ENCODE measurements at regions not wholly inside any gene's neighbourhood (a gene's known extent, or its start where the extent isn't known, plus 50 kb on each side); places are given as distances from the start of the nearest gene placed in this dataset.
"Not testable (repeated sequence)": the region's sequence is repeated elsewhere in the genome, so short reads cannot be mapped to it uniquely, and the experiment has no call there.

DNA sequence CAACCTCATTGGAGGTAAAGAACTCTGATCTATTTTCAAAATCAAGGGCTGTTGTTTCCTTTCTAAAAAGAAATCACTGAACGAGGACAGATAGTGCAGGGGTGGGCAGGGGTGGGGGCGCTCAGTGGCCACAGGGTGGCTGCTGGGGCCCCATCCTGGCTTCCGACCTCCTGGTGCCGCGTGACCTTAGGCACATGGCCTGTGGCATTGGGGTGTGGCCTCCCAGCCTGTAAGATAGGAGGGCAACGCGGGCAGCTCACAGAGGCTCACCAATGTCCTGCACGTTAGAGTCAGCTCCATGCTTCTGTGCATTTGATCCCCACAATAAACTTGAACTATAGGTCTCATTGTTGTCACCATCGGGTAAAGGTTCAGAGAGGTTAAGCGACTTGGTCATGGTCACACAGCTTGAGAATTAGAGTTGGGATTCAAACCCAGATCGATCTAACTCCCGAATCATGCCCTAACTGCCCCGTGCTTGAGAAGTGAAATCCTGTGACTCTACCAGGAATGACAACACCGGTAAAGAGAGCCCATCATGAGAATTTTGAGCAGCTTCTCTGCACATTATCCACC, 148.0 kb upstream of the SLC6A11 start:
- no peak for DNase-seq

DNA sequence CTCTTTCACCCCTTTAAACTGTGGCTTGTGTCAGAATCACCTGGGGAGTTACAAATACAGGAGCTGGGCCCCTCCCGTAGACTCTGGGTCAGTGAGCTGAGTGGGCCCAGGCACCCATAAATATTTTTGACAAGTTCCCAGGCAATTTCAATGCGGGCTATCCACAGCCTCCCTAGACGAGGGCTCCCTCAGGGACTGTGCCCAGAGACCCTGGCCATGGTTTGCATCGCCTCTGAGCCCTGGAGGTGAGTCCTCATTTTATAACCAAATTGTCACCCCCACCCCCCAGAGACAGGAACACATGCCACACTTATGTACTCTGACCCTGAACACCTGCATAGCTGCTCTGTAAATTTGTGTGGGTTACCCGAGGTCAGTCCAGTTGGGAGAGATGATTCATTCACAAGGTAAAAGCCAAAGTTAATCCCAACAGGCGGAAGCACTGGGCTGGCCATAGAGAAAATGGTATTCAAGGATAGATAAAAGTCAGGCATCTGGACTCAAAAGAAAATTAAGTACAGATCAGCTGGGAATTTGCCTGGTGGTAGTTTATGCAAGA, 146.5 kb upstream of the SLC6A11 start:
- DNase-seq: no peak

DNA sequence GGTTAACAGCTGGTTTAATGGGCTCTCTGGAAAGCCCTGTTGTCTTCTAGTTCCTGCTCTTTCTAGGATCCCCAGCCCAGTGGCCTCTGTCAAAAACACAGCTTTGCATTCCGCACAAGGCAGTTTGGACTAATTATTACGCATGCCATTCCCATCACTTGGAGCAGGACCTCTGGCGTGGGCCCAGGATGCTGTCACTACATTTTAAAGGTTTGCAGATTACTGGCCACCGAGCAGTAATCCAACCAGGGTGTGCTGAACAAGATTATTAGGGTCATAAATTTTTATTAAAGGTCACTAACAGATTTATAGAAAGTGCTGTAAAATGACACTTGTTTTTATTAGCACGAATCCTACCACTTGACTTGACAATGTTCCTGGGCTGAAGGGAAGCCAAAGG, 143.6 kb upstream of the SLC6A11 start:
- DNase-seq: no peak

DNA sequence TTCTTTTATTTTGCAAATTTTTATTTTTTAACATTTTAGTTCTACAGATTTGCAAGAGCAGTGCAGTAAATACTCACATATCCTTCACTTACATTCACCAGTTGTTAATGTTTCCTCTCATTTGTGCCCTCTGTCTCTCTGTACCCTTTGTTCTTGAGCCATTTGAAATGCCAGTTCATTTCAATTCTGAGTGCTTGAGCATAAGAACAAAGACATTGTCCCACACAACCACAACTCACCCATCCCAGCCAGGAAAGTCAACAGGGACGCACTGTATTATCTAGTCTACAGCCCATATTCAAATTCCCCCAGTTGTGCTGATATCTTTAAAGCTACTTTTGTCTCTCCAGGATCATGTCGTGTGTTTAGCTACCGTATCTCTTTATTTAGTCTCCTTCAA, 141.4 kb upstream of the SLC6A11 start:
- no peak for DNase-seq

DNA sequence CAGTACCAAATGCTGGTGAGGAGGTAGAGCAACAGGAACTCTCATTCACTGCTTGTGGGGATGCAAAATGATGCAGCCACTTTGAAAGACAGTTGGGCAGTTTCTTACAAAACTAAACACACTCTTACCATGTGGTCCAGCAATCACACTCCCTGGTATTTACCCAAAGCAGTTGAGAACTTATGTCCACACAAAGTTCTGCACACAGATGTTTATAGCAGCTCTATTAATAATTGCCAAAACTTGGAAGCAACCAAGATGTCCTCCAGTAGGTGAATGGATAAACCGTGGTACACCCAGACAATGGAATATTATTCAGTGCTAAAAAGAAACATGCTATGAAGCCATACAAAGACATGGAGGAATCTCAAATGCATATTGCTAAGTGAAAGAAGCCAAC, 139.1 kb upstream of the SLC6A11 start:
- no peak for DNase-seq

DNA sequence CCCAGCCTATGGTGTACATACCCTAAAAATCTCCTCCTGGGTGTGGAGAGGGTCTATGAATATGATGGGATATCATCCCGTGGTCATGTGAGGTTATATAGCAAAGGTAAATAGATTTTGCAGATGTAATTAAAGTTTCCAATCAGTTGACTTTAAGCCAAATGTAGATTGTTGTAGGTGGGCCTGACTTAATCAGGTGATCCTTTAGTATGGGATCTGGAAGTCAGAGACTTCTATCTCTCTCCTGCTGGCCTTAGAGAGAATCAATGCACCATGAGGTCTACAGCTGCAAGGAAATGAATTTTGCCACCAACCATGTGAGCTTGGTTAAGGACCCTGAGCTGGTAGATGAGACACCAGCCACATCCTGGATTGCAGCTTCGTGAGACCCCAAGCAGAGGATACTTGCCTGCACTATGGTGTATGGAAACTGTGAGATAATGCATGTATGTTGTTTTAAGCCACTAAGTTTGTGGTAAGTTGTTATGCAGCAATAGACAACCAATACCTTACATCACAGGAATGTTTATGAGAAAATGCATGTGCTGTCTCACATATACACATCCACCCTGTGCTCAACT, 137.1 kb upstream of the SLC6A11 start:
- no peak for DNase-seq

DNA sequence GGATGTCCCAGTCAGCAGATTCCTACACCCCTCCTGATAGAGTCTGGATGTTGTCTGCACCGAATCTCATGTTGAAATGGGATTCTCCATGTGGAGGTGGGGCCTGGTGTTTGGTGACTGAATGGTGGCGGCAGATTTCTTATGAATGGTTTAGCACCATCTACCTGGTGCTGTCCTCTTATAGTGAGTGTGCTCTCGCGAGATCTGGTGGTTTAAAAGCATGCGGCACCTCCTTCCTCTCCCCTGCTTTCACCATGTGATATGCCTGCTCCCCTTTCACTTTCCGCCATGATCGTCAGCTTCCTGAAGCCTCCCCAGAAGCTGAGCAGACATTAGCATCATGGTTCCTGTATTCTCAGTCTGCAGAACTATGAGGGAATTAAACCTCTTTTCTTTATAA, 135.2 kb upstream of the SLC6A11 start:
- no peak for DNase-seq

DNA sequence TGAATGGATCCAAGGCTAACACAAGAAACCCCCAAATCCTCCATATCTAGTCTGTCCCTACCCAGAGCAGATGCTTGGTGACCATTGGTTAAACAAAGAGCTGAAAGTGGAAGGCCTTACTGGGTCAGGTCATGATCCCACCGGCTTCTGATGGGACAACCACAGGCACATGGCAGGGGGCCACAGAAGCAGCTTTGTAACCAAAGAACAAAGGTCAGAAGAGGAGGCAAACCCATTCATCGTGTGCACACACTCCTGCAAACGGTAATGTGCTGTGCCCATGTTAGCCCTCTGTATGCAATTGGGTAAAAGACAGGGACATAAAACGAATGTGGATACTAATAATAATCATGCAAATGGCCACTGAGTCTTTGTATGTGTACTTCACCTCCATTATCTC, 133.3 kb upstream of the SLC6A11 start:
- no peak for DNase-seq

DNA sequence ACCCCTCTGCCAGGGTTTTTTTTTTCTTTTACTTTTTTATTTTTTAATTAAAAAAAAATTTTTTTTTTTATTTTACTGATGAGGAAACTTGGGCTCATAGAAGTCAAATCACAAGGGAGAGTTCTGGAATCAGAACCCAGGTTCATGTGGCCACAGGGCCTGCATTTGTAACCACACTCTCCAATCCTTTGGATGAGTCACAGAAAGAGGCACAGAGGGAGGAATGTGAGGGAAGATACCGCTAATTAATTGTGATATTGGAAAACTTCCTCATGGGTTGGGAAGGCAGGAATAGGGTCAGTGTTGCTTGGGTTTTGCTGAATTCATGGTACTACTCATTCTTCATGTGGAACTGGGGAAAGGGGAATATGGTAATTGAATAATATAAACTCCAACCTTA, 132.9 kb upstream of the SLC6A11 start:
- DNase-seq: no peak

DNA sequence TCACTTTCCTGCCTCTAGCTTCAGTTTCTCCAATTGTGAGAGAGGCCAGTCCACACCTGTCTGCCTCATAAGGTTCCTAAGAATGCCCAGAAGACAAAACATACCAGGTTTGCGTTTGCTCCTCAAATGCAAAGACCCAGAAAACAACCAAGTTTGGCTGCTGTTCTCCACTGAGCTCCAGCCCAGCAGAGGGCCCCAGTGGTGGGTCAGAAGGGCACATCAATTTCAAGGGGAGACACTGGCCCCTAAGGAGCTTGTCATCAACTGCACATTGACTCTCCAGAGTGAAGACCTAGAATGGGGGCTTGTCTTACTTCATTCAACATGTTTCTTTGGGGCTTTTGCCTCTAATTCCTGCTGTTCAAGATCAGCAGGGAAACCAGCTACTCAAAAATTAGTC, 127.9 kb upstream of the SLC6A11 start:
- no peak for DNase-seq

DNA sequence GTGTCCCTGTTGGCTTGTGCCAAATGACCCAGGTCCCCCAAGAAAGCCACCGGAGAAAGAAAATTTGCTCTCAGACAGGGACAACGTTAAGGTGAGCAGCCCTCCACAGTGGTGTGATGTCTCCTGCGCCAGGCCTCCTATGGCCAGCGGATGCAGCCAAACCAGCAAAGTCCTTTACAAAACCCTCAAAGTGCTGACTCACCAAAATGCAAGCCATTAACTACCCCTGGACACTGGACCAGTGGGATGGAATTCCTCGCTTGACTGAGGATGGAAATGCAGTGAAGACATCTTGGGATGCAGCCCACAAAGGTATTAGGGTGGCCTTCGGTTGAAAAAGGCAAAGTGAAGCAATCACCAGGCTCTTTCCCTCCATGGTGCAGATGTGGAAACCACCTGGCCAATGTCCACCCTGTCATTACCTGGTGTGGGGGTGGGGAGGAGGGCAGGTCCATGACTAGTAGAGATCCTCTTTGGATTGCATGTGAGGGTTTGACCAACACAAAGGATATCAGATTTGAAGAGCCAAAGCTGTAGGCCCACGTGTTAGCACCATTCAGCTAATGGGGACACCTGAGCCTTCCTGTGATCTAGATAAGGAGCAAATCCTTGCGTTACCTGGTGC, 127.4 kb upstream of the SLC6A11 start:
- DNase-seq: no peak

DNA sequence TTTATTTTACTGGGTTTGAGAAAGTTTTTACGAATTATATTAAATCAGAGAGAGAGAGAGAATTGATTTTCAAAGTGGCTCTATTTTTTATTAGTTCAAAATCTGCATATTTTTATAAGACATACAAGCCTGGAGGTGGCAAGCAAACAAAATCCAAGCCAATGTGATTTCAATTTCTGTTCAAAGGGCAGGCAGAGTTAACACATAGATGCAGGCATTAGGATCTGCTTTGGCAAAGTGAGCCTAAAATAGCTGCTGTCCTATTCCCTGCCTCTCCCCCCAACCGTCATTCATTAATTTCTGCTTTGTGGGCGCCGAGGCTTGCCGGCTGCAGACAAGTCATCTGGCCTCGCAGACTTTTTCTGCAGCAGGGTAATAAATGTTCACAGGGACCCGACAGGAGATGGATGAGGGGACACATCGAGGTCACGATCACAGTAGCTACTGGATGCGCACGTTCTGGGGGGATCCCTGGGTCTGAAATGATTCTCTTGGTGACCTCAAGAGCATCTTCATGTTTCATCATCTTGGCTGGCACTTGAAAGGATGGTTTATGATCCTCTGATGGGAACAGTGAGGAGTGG, 123.9 kb upstream of the SLC6A11 start:
- DNase-seq: no peak

DNA sequence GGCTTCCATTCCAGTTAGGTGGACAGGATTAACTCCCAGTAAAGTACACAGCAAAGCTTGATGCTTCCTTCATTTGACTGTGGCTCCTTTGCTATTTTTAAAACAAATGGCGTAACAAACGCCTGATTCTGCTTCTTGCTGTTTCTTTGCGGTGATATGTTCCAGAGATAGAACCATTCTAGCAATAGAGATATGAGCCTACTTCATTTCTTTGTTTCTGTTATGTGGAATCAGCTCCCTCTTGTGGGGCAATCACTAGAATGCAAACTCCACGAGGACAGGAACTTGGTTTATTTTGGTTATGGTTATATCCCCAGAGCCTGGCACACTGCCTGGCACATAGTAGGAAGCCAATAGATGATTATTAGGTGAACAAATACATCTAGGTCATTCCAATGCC, 122.6 kb upstream of the SLC6A11 start:
- DNase-seq: no peak

DNA sequence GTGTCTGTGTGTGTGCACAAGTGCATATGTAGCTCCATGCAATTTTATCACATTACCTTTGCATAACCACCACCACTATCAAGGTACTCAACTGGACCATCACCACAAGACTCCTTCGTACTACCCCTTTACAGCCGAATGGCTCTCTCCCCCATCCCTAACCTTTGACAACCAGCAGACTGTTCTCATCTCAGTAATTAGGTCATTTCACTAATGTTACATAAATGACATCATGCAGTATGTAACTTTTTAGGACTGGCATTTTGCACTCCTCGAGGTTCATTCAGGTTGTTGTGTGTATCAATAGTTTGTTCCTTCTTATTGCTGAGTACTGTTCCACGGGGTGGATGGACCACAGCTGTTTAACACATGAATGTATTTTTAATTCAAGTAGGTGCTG, 121.8 kb upstream of the SLC6A11 start:
- DNase-seq: no peak

DNA sequence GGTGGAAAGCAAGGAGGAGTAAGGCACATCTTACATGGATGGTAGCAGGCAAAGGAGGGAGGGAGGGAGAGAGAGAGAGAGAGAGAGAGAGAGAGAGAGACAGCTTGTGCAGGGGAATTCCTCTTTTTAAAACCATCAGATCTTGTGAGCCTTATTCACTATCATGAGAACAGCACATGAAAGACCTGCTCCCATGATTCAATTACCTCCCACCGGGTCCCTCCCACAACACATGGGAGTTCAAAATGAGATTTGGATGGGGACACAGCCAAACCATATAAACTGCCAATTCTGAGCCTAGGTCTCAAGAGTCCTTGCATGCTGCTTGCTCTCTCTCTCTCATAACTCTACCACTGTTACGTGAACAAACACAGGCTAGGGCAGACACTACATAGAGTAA, 120.8 kb upstream of the SLC6A11 start:
- DNase-seq: not testable (repeated sequence)

DNA sequence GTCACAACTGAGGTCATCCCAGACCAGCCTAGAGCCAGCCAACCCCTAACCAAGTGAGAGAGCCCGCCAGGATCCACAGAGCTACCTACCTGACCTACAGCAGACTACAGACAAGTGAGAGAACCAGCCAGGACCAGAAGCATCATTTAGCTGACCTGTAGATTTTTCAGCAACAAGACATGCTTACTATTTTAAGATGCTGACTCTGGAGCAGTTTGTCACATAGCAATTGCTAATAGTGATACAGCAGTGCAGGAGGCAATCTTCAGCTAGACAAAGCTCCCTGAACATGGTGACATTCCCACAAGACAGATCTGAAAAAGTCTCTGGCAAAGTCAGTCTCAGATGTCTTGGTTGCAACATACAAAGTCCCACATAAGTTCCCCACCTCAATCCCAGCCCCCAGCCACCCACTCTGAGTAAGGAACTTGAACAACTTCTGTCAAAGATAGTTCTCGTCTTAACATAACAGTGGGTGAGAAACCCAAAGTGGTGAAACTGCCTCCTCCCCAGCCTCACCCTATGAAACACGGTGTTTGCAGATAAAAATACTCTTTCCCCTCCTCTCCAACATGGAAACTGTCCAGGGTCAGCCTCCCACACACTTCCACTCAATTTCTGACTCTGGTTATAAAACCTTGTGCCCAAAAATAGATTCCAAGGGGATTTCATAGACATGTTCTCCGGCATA, 120.3 kb upstream of the SLC6A11 start:
- no peak for DNase-seq

DNA sequence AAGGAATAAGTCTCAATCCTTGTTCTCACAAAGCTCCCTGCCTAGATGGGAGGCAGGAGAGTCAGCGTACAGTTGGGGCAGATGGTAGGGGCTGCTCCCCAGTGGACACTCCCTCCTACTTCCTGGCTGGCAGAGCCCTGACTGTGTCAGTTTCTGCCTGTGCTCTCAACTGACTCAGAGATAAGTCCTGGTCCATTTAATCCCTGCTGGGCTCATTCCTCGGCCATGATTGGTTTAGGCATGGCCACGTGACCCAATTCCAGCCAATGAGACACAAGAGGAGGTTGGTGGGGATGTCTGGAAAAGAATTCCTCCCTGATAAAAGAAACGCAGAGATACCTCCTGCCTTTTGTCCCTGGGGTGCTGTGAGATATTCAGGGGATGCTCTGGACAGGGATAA, 118.1 kb upstream of the SLC6A11 start:
- no peak for DNase-seq

DNA sequence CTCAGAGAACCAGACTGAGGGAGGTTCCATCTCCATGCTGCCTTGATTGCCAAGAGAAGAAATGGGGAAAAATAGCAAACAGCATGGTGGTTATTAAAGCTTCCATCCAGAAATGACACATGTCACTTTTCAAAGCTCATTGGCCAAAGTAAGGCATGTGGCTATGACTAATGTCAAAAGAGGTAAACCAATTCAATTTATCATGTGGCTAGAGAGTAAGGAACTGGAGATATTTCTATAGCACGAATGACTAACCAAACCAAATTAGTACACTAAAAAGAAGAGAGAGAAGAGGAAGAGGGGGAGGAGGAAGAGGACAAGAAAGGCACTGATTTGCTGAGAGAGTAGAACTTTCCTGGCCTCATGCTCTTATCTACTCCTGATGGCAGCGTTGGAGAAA, 115.2 kb upstream of the SLC6A11 start:
- no peak for DNase-seq

DNA sequence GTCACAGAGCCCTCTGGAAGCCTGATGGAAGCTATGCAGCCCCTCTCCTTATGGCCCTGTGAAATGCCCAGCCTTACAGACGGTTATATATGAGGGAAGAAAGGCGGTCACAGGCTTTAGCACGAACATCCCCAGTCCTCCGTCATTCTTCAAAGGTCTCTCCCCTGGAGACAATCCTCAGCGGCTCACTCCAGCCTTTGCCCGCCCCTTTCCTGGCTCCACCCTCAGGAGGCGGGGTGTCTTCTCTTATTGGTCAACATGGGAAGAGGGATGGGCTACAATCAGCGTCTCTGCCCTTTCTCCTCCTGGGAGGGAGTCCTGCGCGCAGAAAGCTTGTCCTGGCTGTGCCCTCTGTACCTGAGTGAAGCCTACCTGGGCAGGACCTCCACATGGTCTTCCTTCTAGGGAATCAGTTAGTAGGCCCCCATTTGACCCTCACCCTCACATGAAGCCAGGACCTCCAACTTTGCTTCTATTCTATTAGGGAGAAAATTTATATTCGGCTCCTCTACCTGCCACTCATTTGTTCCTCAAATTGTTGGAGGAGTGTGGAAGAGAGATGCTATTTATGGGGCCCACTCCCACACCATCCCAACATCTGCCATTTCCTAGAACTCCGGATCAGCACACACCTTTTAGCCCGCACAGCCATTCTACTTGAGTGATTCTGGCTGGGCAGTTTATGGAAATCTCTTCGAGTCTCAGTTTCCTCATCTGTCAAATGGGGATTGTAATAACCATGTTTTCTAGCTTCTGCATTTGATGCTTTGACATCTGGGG, 112.9 kb upstream of the SLC6A11 start:
- DNase-seq: no peak

DNA sequence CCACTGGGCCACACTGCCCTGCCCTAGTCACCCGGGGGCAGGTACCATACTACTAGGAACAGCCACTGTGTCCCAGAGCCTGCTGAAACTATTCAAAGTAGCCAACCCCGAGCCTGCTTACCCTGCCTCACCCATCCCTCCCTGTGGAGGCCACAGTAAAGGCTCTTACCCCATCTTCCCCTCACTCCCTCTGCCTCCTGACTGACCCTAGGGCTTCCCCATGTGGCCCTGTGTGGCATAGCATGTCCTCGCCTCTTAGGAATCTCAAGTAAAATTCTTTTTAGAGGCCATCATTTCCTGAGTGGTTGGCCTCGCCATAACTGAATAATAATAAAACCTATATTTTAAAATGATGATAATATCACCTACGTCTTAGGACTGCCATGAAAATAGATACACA, 112.2 kb upstream of the SLC6A11 start:
- DNase-seq: no peak

DNA sequence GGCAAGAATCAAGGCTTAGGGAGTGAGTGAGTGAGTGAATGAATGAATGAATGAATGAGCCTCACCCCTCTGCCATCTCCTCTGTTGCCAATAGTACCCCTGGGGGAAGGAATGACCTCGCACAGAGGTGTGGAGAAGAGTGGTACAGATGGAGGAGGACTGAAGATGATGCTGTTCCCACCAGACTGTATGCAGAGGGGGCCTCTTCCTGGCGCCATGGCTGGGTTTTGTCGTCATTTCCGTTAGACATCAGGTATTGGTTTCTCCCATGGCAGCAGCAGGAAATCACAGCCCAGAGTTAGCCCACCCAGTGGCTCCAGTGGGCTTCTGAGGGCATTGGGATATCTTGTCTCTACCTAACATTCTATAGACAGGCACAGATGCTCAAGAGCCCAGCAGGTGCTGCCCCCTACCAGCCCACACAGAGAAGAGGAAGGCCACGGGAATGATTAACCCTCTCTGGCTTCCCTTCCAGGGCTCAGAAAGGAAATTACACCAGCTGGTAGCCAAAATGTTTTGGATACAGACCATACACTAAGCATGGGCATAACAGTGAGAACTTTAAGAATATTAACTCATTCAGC, 109.8 kb upstream of the SLC6A11 start:
- no peak for DNase-seq

DNA sequence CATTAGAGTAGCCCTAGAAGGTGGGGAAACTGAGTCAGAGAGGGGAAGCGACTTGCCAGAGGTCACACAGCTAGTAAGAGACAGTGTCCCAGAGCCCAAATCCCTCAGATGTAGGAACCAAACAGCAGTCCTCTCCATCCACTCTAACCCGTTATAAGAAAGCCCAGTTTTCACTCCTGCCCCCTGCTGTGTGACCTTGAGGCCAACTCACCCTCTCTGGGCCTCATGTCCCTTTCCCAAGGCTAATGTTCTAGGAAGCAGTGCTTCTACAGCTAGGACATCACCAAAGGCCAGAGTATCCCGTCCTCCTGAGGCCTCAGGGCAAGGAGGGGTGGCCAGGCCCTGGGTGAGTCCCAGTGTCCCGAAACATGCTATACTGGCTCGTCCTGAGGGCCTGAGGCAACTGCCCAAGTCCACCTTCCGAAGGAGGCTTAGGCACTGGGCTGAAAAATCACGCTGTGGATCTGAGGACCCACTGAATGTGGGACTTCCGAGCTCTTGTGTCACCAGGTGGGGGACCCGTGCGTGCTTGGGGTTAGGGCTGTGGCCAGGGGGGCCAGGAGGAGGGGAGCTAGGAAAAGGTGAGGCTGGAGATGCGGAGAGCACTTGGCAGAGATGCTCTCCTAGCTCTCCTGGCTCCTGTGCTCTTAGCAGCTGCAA, 109.2 kb upstream of the SLC6A11 start:
- no peak for DNase-seq

Measured in NCI-H1694 (cell line).